Neural progenitor cell (in vitro differentiated cells): ENCODE measurements at regions not wholly inside any gene's neighbourhood (a gene's known extent, or its start where the extent isn't known, plus 50 kb on each side); places are given as distances from the start of the nearest gene placed in this dataset.

Experiments used
- DNase-seq: peaks from one replicate; pipeline ENCODE4 v3.0.0-alpha.2; 2016; ENCODE audit warnings: low spot score
- H2AFZ ChIP-seq: fragments of 200-600 bp; sonication (generic); replicated peaks from 2 replicates; pipeline ENCODE4 v1.6.1; 2016; ENCODE audit warnings: antibody characterized with exemption
- H3F3A ChIP-seq: fragments of 200-600 bp; sonication (generic); 2 replicates; pipeline ENCODE4 v1.6.1; 2016; ENCODE audit warnings: antibody characterized with exemption, low read depth
- H3K27ac ChIP-seq: fragments of 200-600 bp; sonication (generic); 2 replicates; pipeline ENCODE4 v1.5.1; 2016; ENCODE audit warnings: mild to moderate bottlenecking
- H3K27me3 ChIP-seq: fragments of 200-600 bp; sonication (generic); 2 replicates; pipeline ENCODE4 v1.6.1; 2016; ENCODE audit warnings: mild to moderate bottlenecking, moderate library complexity
- H3K36me3 ChIP-seq: fragments of 200-600 bp; sonication (generic); 2 replicates; pipeline ENCODE4 v1.5.1; 2016
- H3K4me1 ChIP-seq: fragments of 200-600 bp; sonication (generic); 2 replicates; pipeline ENCODE4 v1.6.1; 2016; ENCODE audit warnings: mixed run types
- H3K4me2 ChIP-seq: fragments of 200-600 bp; sonication (generic); 2 replicates; pipeline ENCODE4 v1.6.1; 2016
- H3K4me3 ChIP-seq: fragments of 200-600 bp; sonication (generic); 2 replicates; pipeline ENCODE4 v1.5.1; 2016
- H3K79me2 ChIP-seq: fragments of 200-600 bp; sonication (generic); 2 replicates; pipeline ENCODE4 v1.6.1; 2016; ENCODE audit warnings: low read depth
- H3K9ac ChIP-seq: fragments of 200-600 bp; sonication (generic); 2 replicates; pipeline ENCODE4 v1.6.1; 2016
- H3K9me3 ChIP-seq: fragments of 200-600 bp; sonication (generic); 2 replicates; pipeline ENCODE4 v1.5.1; 2016; ENCODE audit warnings: low read depth
- H4K20me1 ChIP-seq: fragments of 200-600 bp; sonication (generic); 2 replicates; pipeline ENCODE4 v1.6.1; 2016; ENCODE audit warnings: low read depth
- H3K27ac Mint-ChIP-seq: 3 replicates; pipeline ENCODE4 v1.8.0; 2021; ENCODE audit warnings: mixed read lengths
- H3K27me3 Mint-ChIP-seq: 2 replicates; pipeline ENCODE4 v1.8.0; 2022; ENCODE audit warnings: low read depth, mild to moderate bottlenecking, inconsistent platforms, moderate library complexity, mixed read lengths; ENCODE audit not compliant: insufficient read depth
- H3K36me3 Mint-ChIP-seq: 3 replicates; pipeline ENCODE4 v1.8.0; 2021; ENCODE audit warnings: mixed read lengths
- H3K4me1 Mint-ChIP-seq: 3 replicates; pipeline ENCODE4 v1.8.0; 2021; ENCODE audit warnings: mixed read lengths
- H3K4me3 Mint-ChIP-seq: 3 replicates; pipeline ENCODE4 v1.8.0; 2021; ENCODE audit warnings: mild to moderate bottlenecking, moderate library complexity, mixed read lengths
- H3K9me3 Mint-ChIP-seq: 3 replicates; pipeline ENCODE4 v1.8.0; 2020; ENCODE audit warnings: mixed read lengths
- EZH2 ChIP-seq: fragments of 200-600 bp; sonication (generic); IDR thresholded peaks from 2 replicates; pipeline ENCODE4 v1.6.1; 2017; ENCODE audit warnings: antibody characterized with exemption, mild to moderate bottlenecking, moderate library complexity
- EZH2phosphoT487 ChIP-seq: fragments of 200-600 bp; sonication (generic); IDR thresholded peaks from 2 replicates; pipeline ENCODE4 v1.6.1; 2017; ENCODE audit warnings: antibody characterized with exemption
- TF ChIP-seq, protein P1 (sequence below): fragments of 200-600 bp; sonication (generic); IDR thresholded peaks from 2 replicates; pipeline ENCODE4 v1.5.1; 2017; ENCODE audit warnings: antibody characterized with exemption, mild to moderate bottlenecking

DNA sequence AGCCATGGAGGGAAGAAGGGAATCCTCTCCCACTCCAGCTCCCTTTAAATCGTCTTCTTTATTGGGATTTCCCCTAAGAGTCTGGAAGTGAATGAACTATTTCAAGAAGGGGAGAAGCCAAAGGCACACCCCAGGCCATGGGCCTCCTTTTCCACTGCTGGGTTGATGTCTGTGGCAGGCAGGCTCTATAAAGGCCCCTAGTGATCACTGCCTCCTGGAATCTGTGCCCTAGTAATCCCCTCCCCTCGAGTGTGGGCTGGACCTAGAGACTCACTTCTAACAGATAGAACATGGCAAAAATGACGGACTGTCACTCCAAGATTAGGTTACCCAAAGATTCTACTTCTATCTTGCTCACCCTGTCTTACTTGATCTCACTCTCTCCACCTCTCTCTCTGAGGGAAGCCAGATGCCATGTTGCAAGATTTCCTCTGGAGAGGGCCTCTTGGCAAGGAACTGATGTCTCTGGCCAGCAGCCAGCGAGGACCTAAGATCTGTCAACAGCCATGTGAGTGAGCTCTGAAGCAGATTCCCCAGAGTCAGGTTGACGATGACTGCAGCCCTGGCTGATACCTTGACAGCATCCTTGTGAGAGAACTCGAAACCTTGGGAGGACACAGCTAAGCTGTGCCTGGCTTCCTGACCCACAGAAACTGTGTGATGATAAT is 444.8 kb downstream of the SOX6 start:
- Mint-ChIP-seq H3K4me3 (no peak overlapping the region), H3K27ac (peak overlapping the region; percentile 8), H3K9me3 (peaks cover 9% of the 10 kb centered on the region), H3K27me3 (peaks cover 11% of the 10 kb centered on the region), H3K4me1 (peaks cover 22% of the 10 kb centered on the region), H3K36me3 (no peaks in the 10 kb centered on the region)
- Histone ChIP-seq H3K27ac (no peak overlapping the region), H4K20me1 (no peaks in the 10 kb centered on the region), H3F3A (no peaks in the 10 kb centered on the region), H3K27me3 (no peaks in the 10 kb centered on the region), H3K79me2 (no peaks in the 10 kb centered on the region), H3K4me3 (no peak overlapping the region), H3K4me2 (no peak overlapping the region), H2AFZ (no peak overlapping the region), H3K36me3 (no peaks in the 10 kb centered on the region), H3K9me3 (no peaks in the 10 kb centered on the region), H3K4me1 (no peaks in the 10 kb centered on the region), H3K9ac (no peak overlapping the region)
- TF ChIP-seq EZH2phosphoT487 (no peak), EZH2 (no peak)
- TF ChIP-seq, protein P1, sequence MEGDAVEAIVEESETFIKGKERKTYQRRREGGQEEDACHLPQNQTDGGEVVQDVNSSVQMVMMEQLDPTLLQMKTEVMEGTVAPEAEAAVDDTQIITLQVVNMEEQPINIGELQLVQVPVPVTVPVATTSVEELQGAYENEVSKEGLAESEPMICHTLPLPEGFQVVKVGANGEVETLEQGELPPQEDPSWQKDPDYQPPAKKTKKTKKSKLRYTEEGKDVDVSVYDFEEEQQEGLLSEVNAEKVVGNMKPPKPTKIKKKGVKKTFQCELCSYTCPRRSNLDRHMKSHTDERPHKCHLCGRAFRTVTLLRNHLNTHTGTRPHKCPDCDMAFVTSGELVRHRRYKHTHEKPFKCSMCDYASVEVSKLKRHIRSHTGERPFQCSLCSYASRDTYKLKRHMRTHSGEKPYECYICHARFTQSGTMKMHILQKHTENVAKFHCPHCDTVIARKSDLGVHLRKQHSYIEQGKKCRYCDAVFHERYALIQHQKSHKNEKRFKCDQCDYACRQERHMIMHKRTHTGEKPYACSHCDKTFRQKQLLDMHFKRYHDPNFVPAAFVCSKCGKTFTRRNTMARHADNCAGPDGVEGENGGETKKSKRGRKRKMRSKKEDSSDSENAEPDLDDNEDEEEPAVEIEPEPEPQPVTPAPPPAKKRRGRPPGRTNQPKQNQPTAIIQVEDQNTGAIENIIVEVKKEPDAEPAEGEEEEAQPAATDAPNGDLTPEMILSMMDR, result no peak
- DNase-seq, result no peak

DNA sequence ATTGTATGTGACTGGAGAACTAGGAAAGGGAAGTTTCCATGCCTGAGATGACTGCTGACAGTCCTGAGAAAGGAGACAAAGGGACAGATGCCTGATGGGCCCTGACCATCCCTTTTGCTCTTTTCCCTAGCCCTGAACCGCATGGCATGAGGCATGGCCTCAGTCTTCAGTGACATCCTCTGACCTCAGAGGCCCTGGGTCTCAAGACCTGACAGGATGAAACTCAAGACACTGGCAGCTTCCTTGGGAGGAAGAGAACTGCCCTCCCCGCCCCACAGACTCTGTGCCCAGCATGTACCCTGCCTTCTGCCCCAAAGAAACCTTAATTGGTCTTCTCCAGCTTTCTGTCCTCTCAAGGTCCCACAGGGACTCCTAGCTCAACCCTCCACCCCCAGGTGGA is 444.1 kb downstream of the SOX6 start:
- H3K9me3 Mint-ChIP-seq, result peaks cover 14% of the 10 kb centered on the region
- no peaks in the 10 kb centered on the region for H4K20me1 ChIP-seq
- no peaks in the 10 kb centered on the region for H3K79me2 ChIP-seq
- no peak overlapping the region for H3K4me3 Mint-ChIP-seq
- no peak overlapping the region for H3K4me2 ChIP-seq
- peaks cover 22% of the 10 kb centered on the region for H3K4me1 Mint-ChIP-seq
- no peaks in the 10 kb centered on the region for H3K36me3 ChIP-seq
- no peaks in the 10 kb centered on the region for H3K36me3 Mint-ChIP-seq
- DNase-seq, result no peak
- H3K27ac ChIP-seq, result no peak overlapping the region
- H3K9ac ChIP-seq, result no peak overlapping the region
- no peaks in the 10 kb centered on the region for H3K4me1 ChIP-seq
- H3K27ac Mint-ChIP-seq, result no peak overlapping the region
- no peaks in the 10 kb centered on the region for H3F3A ChIP-seq
- no peak for TF ChIP-seq EZH2phosphoT487
- TF ChIP-seq EZH2, result no peak
- TF ChIP-seq, protein P1, result no peak
- no peaks in the 10 kb centered on the region for H3K27me3 ChIP-seq
- H2AFZ ChIP-seq, result no peak overlapping the region
- no peaks in the 10 kb centered on the region for H3K9me3 ChIP-seq
- H3K4me3 ChIP-seq, result no peak overlapping the region
- H3K27me3 Mint-ChIP-seq, result peaks cover 11% of the 10 kb centered on the region

DNA sequence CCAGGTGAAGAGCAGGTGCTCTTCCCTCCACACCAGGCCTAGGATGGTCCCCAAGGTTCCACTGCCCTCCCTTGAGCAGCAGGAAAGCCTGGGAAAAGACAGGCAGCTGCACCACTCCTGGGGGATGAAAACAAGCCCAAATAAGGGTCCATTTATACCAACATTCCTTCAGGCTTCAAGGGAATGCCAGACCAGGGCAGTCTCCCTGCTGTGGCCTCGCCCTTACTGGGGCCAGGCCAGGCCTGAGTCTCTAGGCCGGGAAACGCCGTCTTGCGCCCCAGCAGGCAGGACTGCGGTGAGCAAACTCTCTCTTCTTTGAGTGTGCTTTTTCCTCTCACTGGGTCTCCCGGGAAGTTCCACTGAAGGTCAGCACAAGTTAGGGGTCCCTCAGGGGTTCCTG is 443.5 kb downstream of the SOX6 start:
- Histone ChIP-seq H3K27me3 (no peaks in the 10 kb centered on the region), H3K4me3 (no peak overlapping the region), H4K20me1 (no peaks in the 10 kb centered on the region), H3K9me3 (no peaks in the 10 kb centered on the region), H3K4me2 (no peak overlapping the region), H3K27ac (no peak overlapping the region), H3K4me1 (peaks cover 2% of the 10 kb centered on the region), H3K9ac (no peak overlapping the region), H2AFZ (no peak overlapping the region), H3F3A (no peaks in the 10 kb centered on the region), H3K79me2 (no peaks in the 10 kb centered on the region), H3K36me3 (no peaks in the 10 kb centered on the region)
- no peak overlapping the region for H3K4me3 Mint-ChIP-seq
- peaks cover 11% of the 10 kb centered on the region for H3K27me3 Mint-ChIP-seq
- peaks cover 24% of the 10 kb centered on the region for H3K4me1 Mint-ChIP-seq
- DNase-seq, result no peak
- TF ChIP-seq, protein P1, result no peak
- TF ChIP-seq EZH2 (no peak), EZH2phosphoT487 (no peak)
- no peaks in the 10 kb centered on the region for H3K36me3 Mint-ChIP-seq
- peak overlapping the region; percentile 91 for H3K27ac Mint-ChIP-seq
- peaks cover 14% of the 10 kb centered on the region for H3K9me3 Mint-ChIP-seq
